C4-2B (cell line): ENCODE measurements at regions not wholly inside any gene's neighbourhood (a gene's known extent, or its start where the extent isn't known, plus 50 kb on each side); places are given as distances from the start of the nearest gene placed in this dataset.

Source experiments
- ZFX ChIP-seq: fragments of 450-650 bp; IDR thresholded peaks from 2 replicates; pipeline ENCODE4 v1.6.1; 2017
- TF ChIP-seq, protein P1 (sequence below): fragments of 450-650 bp; conservative IDR thresholded peaks from 2 replicates; pipeline ENCODE4 v1.5.1; 2017; ENCODE audit warnings: mild to moderate bottlenecking

DNA sequence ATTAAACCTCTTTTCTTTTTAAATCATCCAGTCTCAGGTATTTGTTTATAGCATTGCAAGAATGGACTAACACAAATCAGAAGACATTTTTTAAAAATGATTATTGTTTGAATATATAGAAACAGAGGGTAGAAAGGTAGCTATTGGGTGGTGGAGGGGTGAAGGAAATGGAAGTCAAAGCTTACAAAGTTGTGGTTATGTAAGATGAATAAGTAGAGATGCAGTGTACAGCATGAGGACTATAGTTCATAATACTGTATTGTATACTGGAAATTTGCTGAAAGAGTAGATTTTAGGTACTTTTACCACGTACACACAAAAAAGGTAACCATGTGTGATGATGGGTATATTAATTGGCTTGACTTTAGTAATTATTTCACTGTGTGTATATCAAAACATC is 144.0 kb upstream of the FAM3C start:
- TF ChIP-seq, protein P1, sequence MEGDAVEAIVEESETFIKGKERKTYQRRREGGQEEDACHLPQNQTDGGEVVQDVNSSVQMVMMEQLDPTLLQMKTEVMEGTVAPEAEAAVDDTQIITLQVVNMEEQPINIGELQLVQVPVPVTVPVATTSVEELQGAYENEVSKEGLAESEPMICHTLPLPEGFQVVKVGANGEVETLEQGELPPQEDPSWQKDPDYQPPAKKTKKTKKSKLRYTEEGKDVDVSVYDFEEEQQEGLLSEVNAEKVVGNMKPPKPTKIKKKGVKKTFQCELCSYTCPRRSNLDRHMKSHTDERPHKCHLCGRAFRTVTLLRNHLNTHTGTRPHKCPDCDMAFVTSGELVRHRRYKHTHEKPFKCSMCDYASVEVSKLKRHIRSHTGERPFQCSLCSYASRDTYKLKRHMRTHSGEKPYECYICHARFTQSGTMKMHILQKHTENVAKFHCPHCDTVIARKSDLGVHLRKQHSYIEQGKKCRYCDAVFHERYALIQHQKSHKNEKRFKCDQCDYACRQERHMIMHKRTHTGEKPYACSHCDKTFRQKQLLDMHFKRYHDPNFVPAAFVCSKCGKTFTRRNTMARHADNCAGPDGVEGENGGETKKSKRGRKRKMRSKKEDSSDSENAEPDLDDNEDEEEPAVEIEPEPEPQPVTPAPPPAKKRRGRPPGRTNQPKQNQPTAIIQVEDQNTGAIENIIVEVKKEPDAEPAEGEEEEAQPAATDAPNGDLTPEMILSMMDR = no peak
- TF ChIP-seq ZFX = no peak
